ENCODE measurements at regions not wholly inside any gene's neighbourhood (a gene's known extent, or its start where the extent isn't known, plus 50 kb on each side); places are given as distances from the start of the nearest gene placed in this dataset.
"Not testable (repeated sequence)": the region's sequence is repeated elsewhere in the genome, so short reads cannot be mapped to it uniquely, and the experiment has no call there.

- DNase-seq = no peak
Observed at GRCh38 chr1:244758708-244759107, 76.8 kb upstream of the COX20 start.

DNA sequence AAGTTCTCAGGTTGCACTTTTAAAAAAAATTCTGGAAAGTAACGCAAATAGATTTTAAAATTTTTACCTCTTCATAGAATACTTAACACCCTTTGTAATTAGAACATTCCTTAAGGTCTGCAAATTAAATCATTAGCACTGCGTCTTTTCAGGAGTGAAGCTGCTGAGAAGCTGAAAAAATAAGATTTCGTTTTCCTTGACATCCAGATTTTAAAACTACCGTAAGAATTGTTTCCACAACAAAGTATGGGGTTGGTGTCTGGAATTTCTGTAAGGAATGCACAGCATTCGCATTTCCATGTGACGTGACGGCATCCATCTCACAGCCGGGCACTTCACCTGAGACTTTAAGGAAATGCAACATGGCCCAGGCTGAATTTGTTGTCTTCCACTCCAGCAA is 76.3 kb upstream of the COX20 start:
- no peak for DNase-seq

DNA sequence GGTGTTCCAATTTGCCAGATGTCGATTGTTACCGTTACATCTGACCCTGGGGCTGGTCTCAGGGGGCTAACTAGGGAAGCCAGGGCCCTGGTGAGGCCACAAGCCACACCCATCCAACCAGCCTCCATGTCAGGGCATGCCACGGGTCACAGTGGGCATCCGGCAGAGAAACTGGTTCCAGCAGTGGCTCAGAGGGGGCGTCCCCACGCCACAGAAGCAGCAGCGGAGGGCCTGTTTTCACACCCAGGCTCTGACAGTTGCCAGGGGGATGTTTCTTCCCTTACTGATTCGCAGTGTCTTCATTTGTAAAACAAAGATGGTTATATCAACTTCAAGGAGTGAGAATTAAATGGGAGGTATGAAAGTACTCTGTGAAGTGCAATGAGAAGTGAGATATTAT is 75.0 kb upstream of the COX20 start:
- no peak for DNase-seq

GRCh38 chr1:244761279-244761678 is 74.2 kb upstream of the COX20 start:
- DNase-seq = no peak

DNA sequence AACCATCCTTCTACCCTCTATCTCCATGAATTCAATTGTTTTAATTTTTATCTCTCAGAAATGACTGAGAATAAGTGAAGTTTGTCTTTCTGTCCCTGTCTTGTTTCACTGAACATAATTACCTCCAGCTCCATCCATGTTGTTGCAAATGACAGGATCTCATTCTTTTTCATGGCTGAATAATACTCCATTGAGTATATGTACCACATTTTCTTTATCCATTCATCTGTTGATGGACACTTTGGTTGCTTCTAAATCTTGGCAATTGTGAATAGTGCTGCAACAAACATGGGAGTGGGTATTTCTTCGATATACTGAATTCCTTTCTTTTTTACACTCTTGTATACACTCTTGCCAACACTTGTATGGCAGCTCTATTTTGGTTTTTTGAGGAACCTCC is 72.8 kb upstream of the COX20 start:
- no peak for DNase-seq

DNA sequence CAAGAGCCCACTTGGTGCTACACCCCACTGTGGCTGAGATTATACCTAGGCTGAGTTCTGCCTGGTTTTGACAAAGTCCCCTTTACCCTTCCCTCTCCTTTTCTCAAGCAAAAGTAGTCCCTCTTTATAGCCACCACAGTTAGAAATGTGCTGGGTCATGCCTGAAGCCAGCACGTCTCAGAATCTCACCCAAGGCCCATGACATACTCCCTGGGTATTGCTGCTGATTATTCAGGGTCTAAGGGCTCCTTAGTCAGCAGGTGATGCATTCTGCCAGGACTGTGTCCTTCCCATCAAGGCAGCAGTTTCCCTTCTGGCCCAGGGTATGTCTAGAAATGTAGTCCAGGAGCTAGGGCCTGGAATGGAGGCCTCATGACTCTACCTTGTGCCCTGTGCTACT is 67.3 kb upstream of the COX20 start:
- no peak for DNase-seq

GRCh38 chr1:244768804-244769203 is 66.7 kb upstream of the COX20 start:
- no peak for DNase-seq

DNA sequence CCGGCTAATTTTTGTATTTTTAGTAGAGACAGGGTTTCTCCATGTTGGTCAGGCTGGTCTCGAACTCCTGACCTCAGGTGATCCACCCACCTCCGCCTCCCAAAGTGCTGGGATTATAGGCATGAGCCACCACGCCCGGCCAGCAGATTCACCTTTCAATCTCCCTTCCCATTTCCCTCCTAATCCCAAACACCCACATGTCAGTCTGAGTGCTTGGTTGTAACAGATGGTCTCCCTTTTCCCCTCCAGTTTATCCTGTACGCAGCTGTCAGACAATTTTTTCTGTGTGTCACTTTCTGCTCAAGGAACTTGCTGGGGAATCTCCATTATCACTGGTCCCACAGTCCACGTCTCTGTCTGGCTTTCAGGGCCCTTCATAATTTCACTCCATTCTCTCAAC is 64.9 kb upstream of the COX20 start:
- DNase-seq = not testable (repeated sequence)

GRCh38 chr1:244773513-244773912 is 61.9 kb upstream of the COX20 start:
- DNase-seq = no peak

GRCh38 chr1:244776783-244777182 is 58.7 kb upstream of the COX20 start:
- DNase-seq = not testable (repeated sequence)

DNA sequence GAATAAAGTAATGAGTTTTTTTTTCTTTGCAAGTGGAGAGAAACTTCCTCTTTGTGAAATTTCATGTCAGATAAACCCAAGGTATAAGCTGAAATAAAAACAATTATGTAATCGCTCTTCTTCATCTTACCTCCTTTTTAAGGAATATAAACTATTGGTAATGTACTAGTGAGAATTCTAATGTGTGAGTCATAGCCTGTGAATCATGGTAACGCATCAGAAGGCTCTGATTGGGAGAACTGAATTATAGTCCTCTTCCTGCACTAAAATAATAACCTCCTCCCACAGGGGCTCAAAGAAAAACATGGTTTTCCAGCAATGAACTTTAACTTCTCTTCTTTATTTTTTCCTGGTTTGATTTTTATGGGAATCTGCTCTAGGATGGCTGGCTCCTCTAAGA is 57.1 kb upstream of the COX20 start:
- peak in 3 of 4 experiments; percentile 19 to 57 (median 20) for DNase-seq

DNA sequence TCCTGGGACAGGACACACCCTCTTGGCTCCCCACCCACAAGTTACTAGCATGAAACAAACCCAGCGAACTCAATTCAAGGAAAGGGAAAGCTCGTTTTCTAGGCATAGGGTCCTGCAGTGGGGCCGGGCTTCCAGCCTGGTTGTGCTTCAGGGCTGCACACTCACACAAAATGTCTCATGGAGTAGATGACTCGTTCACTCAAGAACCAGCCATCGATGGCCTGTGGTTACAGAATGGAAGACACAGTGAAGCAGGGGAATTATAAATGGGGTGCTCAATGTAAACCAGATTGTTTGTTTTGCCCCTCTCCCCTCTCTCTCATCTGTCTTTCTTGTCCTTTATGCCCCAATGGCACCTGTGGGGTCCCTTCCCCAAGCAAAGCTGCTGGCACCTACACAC is 56.0 kb upstream of the COX20 start:
- DNase-seq = no peak

DNA sequence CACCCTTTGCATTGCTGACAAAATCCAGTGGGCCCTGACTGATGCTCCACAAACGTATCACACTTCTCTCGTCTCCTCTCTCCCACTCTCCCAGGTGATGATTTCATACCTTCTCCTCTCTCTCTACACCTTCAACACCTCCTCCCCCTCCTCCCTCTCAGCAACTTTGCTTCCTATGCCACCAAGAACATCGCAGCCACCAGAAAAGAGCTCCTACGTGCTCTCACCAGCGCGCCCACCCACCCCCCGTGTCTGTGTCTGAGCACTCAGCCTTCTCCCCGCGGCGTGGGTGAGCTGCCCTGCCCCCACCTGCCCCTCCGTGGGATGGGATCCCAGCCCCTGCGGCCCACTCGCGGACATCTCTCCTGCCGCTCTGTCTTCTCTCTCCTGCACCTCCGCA is 55.1 kb upstream of the COX20 start:
- no peak for DNase-seq

GRCh38 chr1:244782056-244782455 is 53.4 kb upstream of the COX20 start:
- DNase-seq = no peak

GRCh38 chr1:244783138-244783537 is 52.3 kb upstream of the COX20 start:
- no peak for DNase-seq

Data from suppressor macrophage (primary cell).